ENCODE measurements at regions not wholly inside any gene's neighbourhood (a gene's known extent, or its start where the extent isn't known, plus 50 kb on each side); places are given as distances from the start of the nearest gene placed in this dataset.

DNA sequence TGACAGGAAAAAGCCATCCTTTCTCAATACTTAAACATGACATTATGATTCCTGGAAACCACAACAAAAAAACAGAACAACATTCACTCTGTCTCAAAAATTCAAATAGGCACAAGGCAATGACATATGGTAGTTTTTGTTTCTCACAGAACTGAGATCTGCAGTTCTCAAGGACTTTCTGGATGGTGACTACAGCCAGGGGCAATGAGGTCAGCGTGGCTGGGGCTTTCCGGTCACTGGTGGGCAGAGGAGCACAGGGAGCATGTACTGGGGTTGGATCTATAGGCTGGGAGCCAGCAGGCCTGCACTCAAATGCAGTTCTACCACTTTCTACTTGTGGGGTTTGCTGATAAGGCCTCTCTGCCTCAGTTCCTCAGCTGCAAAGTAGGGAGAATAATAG, 72.0 kb downstream of the CTAGE1 start:
- TF ChIP-seq, protein P1, sequence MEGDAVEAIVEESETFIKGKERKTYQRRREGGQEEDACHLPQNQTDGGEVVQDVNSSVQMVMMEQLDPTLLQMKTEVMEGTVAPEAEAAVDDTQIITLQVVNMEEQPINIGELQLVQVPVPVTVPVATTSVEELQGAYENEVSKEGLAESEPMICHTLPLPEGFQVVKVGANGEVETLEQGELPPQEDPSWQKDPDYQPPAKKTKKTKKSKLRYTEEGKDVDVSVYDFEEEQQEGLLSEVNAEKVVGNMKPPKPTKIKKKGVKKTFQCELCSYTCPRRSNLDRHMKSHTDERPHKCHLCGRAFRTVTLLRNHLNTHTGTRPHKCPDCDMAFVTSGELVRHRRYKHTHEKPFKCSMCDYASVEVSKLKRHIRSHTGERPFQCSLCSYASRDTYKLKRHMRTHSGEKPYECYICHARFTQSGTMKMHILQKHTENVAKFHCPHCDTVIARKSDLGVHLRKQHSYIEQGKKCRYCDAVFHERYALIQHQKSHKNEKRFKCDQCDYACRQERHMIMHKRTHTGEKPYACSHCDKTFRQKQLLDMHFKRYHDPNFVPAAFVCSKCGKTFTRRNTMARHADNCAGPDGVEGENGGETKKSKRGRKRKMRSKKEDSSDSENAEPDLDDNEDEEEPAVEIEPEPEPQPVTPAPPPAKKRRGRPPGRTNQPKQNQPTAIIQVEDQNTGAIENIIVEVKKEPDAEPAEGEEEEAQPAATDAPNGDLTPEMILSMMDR (IDR thresholded peaks at IDR 0.05; ENCODE audit: poor library complexity, severe bottlenecking): no peak
- no peak for TF ChIP-seq RAD21 (conservative IDR thresholded peaks at IDR 0.05)
- TF ChIP-seq SMC3 (conservative IDR thresholded peaks at IDR 0.05; ENCODE audit: poor library complexity): no peak
- no peak for TF ChIP-seq EZH2 (IDR thresholded peaks at IDR 0.05; ENCODE audit: borderline replicate concordance, insufficient read depth, low read length, poor library complexity, severe bottlenecking)
- TF ChIP-seq EP300 (conservative IDR thresholded peaks at IDR 0.05; ENCODE audit: poor library complexity, severe bottlenecking): no peak

Measured in neural cell (in vitro differentiated cells).